HepG2 (cell line): ENCODE measurements at regions not wholly inside any gene's neighbourhood (a gene's known extent, or its start where the extent isn't known, plus 50 kb on each side); places are given as distances from the start of the nearest gene placed in this dataset.

Source experiments
- CHCHD3 ChIP-seq: sonication (generic); formaldehyde crosslinking; IDR thresholded peaks from 2 replicates; pipeline ENCODE4 v1.8.0; 2022; ENCODE audit warnings: mild to moderate bottlenecking, missing genetic modification reagents, moderate library complexity
- CHD2 ChIP-seq: IDR thresholded peaks from 2 replicates; pipeline ENCODE4 v1.6.1; 2011; ENCODE audit warnings: low read depth, low read length, improper control_type of control experiment
- DPF2 ChIP-seq: sonication (generic); formaldehyde crosslinking; IDR thresholded peaks from 2 replicates; pipeline ENCODE4 v1.4.0; 2020; ENCODE audit warnings: mild to moderate bottlenecking, low read depth, missing genetic modification reagents, borderline replicate concordance
- FOXO1 ChIP-seq: sonication (generic); formaldehyde crosslinking; IDR thresholded peaks from 2 replicates; pipeline ENCODE4 v1.4.0; 2020; ENCODE audit warnings: missing genetic modification reagents
- IRF2 ChIP-seq: IDR thresholded peaks from 2 replicates; pipeline ENCODE4 v1.6.1; 2018; ENCODE audit warnings: missing genetic modification reagents, missing compliant biosample characterization
- POLR2A ChIP-seq, 2 experiments: IDR thresholded peaks; 2 replicates each; pipeline ENCODE4 v1.6.1; 2011; ENCODE audit warnings: low read depth in 2 of 2, low read length in 2 of 2, mild to moderate bottlenecking in 1 of 2, moderate library complexity in 1 of 2; ENCODE audit not compliant: insufficient read depth in 1 of 2
- ZNF446 ChIP-seq: sonication (generic); formaldehyde crosslinking; IDR thresholded peaks from 2 replicates; pipeline ENCODE4 v1.5.0; 2020; ENCODE audit warnings: mild to moderate bottlenecking, missing genetic modification reagents
- ZNF75D ChIP-seq: sonication (generic); formaldehyde crosslinking; IDR thresholded peaks from 2 replicates; pipeline ENCODE4 v1.8.1; 2023; ENCODE audit warnings: missing genetic modification reagents, mild to moderate bottlenecking, borderline replicate concordance
- TF ChIP-seq, protein P1 (sequence below): sonication (generic); formaldehyde crosslinking; IDR thresholded peaks from 2 replicates; pipeline ENCODE4 v1.4.0; 2020; ENCODE audit warnings: low read depth, mild to moderate bottlenecking, missing genetic modification reagents
- TF ChIP-seq, protein P2 (sequence below): sonication (generic); formaldehyde crosslinking; IDR thresholded peaks from 2 replicates; pipeline ENCODE4 v1.5.0; 2020; ENCODE audit warnings: mild to moderate bottlenecking, missing genetic modification reagents, borderline replicate concordance
- TF ChIP-seq, protein P3 (sequence below): IDR thresholded peaks from 2 replicates; pipeline ENCODE4 v1.6.1; 2012; ENCODE audit warnings: inconsistent platforms
- TF ChIP-seq, protein P4 (sequence below): sonication (generic); formaldehyde crosslinking; IDR thresholded peaks from 2 replicates; pipeline ENCODE4 v1.5.0; 2020; ENCODE audit warnings: mild to moderate bottlenecking, missing genetic modification reagents, moderate library complexity

DNA sequence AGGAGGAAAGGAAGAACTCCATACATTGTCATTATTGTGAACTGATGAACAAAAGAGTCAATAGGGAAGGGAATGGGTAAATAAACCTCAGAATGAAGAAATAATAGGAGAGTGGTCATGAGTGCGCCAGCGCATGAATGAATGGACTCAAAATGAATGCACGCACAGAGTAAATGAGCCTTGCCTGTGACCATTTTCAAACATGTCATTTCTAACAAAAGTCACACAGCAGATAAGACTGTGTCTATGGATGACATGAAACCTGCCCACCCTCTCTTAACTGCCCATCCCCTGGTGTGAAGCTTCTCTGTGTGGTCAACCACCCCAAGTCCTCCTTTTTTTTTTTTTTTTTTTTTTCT, 121.1 kb upstream of the TEX51 start:
- TF ChIP-seq IRF2 (CRISPR knock-in tag) (no peak), ZNF75D (CRISPR knock-in tag) (no peak), CHD2 (no peak), POLR2A (IDR thresholded peaks at IDR 0.05; ENCODE audit: insufficient read depth in 1 of 2, low read depth in 2 of 2, low read length in 2 of 2) (no peak), DPF2 (no peak), CHCHD3 (no peak), FOXO1 (CRISPR knock-in tag) (no peak), ZNF446 (CRISPR knock-in tag) (no peak)
- TF ChIP-seq, protein P1, sequence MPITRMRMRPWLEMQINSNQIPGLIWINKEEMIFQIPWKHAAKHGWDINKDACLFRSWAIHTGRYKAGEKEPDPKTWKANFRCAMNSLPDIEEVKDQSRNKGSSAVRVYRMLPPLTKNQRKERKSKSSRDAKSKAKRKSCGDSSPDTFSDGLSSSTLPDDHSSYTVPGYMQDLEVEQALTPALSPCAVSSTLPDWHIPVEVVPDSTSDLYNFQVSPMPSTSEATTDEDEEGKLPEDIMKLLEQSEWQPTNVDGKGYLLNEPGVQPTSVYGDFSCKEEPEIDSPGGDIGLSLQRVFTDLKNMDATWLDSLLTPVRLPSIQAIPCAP (CRISPR knock-in tag), result no peak
- TF ChIP-seq, protein P2, sequence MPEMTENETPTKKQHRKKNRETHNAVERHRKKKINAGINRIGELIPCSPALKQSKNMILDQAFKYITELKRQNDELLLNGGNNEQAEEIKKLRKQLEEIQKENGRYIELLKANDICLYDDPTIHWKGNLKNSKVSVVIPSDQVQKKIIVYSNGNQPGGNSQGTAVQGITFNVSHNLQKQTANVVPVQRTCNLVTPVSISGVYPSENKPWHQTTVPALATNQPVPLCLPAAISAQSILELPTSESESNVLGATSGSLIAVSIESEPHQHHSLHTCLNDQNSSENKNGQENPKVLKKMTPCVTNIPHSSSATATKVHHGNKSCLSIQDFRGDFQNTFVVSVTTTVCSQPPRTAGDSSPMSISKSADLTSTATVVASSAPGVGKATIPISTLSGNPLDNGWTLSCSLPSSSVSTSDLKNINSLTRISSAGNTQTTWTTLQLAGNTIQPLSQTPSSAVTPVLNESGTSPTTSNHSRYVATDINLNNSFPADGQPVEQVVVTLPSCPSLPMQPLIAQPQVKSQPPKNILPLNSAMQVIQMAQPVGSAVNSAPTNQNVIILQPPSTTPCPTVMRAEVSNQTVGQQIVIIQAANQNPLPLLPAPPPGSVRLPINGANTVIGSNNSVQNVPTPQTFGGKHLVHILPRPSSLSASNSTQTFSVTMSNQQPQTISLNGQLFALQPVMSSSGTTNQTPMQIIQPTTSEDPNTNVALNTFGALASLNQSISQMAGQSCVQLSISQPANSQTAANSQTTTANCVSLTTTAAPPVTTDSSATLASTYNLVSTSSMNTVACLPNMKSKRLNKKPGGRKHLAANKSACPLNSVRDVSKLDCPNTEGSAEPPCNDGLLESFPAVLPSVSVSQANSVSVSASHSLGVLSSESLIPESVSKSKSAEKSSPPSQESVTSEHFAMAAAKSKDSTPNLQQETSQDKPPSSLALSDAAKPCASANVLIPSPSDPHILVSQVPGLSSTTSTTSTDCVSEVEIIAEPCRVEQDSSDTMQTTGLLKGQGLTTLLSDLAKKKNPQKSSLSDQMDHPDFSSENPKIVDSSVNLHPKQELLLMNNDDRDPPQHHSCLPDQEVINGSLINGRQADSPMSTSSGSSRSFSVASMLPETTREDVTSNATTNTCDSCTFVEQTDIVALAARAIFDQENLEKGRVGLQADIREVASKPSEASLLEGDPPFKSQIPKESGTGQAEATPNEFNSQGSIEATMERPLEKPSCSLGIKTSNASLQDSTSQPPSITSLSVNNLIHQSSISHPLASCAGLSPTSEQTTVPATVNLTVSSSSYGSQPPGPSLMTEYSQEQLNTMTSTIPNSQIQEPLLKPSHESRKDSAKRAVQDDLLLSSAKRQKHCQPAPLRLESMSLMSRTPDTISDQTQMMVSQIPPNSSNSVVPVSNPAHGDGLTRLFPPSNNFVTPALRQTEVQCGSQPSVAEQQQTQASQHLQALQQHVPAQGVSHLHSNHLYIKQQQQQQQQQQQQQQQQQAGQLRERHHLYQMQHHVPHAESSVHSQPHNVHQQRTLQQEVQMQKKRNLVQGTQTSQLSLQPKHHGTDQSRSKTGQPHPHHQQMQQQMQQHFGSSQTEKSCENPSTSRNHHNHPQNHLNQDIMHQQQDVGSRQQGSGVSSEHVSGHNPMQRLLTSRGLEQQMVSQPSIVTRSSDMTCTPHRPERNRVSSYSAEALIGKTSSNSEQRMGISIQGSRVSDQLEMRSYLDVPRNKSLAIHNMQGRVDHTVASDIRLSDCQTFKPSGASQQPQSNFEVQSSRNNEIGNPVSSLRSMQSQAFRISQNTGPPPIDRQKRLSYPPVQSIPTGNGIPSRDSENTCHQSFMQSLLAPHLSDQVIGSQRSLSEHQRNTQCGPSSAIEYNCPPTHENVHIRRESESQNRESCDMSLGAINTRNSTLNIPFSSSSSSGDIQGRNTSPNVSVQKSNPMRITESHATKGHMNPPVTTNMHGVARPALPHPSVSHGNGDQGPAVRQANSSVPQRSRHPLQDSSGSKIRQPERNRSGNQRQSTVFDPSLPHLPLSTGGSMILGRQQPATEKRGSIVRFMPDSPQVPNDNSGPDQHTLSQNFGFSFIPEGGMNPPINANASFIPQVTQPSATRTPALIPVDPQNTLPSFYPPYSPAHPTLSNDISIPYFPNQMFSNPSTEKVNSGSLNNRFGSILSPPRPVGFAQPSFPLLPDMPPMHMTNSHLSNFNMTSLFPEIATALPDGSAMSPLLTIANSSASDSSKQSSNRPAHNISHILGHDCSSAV (CRISPR knock-in tag), result no peak
- TF ChIP-seq, protein P3, sequence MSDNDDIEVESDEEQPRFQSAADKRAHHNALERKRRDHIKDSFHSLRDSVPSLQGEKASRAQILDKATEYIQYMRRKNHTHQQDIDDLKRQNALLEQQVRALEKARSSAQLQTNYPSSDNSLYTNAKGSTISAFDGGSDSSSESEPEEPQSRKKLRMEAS, result no peak
- TF ChIP-seq, protein P4, sequence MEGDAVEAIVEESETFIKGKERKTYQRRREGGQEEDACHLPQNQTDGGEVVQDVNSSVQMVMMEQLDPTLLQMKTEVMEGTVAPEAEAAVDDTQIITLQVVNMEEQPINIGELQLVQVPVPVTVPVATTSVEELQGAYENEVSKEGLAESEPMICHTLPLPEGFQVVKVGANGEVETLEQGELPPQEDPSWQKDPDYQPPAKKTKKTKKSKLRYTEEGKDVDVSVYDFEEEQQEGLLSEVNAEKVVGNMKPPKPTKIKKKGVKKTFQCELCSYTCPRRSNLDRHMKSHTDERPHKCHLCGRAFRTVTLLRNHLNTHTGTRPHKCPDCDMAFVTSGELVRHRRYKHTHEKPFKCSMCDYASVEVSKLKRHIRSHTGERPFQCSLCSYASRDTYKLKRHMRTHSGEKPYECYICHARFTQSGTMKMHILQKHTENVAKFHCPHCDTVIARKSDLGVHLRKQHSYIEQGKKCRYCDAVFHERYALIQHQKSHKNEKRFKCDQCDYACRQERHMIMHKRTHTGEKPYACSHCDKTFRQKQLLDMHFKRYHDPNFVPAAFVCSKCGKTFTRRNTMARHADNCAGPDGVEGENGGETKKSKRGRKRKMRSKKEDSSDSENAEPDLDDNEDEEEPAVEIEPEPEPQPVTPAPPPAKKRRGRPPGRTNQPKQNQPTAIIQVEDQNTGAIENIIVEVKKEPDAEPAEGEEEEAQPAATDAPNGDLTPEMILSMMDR (CRISPR knock-in tag), result no peak
